ENCODE measurements at regions not wholly inside any gene's neighbourhood (a gene's known extent, or its start where the extent isn't known, plus 50 kb on each side); places are given as distances from the start of the nearest gene placed in this dataset.

DNA sequence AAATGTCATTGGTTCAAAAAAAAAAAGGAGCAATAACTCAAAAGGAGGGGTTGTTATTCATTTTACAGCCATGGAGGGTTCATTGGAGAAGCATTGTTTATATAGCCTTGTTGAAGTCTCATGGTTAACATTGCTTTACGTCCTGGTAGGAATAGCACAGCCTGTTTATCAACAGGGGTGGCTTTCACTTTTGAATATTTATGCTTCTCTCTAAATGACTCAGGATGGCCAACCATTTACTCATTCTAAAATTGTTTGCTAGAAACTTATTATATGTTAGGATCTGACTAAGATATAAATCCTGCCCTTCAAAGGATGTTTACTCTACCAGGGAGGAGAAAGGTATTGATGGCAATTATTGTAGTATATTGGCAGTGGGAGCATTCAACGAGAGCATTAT lies 534.1 kb upstream of the GALNTL6 start:
- CTCF ChIA-PET: no interaction called here
- no peak for DNase-seq (ENCODE audit: extremely low spot score)
- POLR2A ChIA-PET: no interaction called here
- TF ChIP-seq, protein P1, sequence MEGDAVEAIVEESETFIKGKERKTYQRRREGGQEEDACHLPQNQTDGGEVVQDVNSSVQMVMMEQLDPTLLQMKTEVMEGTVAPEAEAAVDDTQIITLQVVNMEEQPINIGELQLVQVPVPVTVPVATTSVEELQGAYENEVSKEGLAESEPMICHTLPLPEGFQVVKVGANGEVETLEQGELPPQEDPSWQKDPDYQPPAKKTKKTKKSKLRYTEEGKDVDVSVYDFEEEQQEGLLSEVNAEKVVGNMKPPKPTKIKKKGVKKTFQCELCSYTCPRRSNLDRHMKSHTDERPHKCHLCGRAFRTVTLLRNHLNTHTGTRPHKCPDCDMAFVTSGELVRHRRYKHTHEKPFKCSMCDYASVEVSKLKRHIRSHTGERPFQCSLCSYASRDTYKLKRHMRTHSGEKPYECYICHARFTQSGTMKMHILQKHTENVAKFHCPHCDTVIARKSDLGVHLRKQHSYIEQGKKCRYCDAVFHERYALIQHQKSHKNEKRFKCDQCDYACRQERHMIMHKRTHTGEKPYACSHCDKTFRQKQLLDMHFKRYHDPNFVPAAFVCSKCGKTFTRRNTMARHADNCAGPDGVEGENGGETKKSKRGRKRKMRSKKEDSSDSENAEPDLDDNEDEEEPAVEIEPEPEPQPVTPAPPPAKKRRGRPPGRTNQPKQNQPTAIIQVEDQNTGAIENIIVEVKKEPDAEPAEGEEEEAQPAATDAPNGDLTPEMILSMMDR (IDR thresholded peaks at IDR 0.05; ENCODE audit: control extremely low read depth, extremely low read depth, low read depth, missing control alignments): no peak

DNA sequence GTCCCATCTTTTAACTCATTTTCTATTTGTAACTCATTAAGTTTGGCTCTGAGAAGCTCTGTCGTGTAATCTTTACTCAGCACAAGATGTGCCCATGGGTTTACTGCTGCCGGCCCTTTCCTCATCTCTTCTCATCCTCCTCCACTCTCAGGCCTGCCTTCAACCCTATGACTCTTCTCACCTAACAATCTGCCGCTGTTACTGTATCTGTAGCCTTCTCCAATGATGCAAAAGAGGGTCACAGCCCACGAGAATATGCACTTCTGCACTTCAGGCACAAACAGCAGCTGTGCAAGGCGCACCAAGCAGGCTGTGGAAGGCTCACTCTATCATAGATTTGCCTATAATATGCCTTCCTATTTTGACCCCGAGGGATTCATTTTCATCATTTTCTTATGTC lies 546.5 kb upstream of the GALNTL6 start:
- ChIA-PET POLR2A (no interaction called here), CTCF (interaction anchor here (1.2 to 1.8 kb wide), 2 partner anchors 10 to 11 kb away, joined by 3 to 4 read pairs; no protein-coding TSS in a partner anchor)
- TF ChIP-seq, protein P1 (IDR thresholded peaks at IDR 0.05; ENCODE audit: control extremely low read depth, extremely low read depth, low read depth, missing control alignments): no peak
- no peak for DNase-seq (ENCODE audit: extremely low spot score)

DNA sequence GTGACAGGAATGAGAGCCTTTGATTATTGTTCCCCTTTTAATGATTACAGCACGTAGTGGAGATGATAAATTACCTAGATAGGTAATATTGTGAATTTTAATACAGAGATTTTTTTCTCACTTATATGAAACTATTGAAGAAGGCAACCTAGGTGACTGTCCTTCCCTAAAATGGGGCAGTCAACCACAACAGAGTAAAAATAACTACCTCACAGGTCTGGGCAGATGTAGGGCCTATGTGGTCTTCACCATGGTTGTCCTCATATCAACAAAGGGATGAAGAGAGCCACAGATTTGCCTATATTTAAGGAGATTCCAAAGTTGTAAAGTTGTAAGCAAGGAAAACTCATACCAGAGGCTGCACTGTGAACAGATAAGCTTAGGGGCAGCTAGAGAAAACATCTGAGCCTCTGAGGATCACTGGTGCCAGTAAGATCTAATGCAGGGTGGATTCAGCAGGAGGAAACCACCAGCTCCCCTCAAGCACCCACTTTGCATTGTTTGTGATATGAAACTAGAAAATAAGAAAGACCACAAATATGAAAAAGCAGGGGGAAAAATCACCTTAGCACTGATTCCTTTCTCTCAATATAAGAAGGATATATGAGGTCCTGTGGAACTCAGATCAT lies 547.9 kb upstream of the GALNTL6 start:
- TF ChIP-seq, protein P1 (IDR thresholded peaks at IDR 0.05; ENCODE audit: control extremely low read depth, extremely low read depth, low read depth, missing control alignments): no peak
- no peak for DNase-seq (ENCODE audit: extremely low spot score)
- ChIA-PET CTCF (no interaction called here), POLR2A (no interaction called here)

DNA sequence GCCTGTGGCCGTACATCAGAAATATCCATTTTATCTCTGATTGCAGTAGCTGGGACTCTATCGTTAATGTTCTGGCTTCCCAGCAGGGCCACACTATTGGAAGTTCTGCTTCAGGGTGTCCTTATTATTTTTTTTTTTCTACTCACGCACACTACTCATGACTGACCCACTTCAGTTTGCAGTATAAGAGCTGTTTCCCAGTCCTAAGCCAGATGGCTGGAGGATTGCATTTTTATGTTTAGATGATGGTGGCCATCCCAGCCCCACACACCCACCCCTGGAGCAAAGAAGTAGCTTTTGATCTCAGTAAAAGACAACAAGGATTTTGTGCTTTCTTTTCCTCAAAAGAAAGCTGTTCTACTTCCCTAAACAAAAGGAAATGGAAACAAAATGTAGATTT lies 557.0 kb upstream of the GALNTL6 start:
- ChIA-PET POLR2A (no interaction called here), CTCF (interaction anchor here (1.0 to 1.4 kb wide), 2 partner anchors 10 to 11 kb away, joined by 3 to 4 read pairs; no protein-coding TSS in a partner anchor)
- TF ChIP-seq, protein P1 (IDR thresholded peaks at IDR 0.05; ENCODE audit: control extremely low read depth, extremely low read depth, low read depth, missing control alignments): no peak
- DNase-seq (ENCODE audit: extremely low spot score): no peak

DNA sequence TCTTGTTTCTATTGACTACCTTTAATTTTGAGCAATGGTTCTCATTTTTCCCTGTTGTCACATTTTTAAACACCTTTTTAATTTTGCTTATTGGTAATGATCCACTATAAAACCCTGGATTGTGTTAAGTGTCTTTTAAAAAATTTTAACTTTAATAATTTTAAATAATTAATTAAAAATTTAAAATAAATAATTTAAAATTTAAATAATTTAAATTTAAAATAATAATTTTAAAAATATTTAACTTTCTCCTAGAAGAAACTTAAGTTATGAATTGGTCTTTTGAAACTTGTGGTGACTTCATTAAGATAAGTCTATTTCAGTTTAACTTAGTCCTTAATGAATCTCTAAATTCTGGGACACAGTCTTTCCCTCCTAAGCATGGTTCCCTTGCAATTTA lies 566.3 kb upstream of the GALNTL6 start:
- CTCF ChIA-PET: no interaction called here
- no peak for DNase-seq (ENCODE audit: extremely low spot score)
- TF ChIP-seq, protein P1 (IDR thresholded peaks at IDR 0.05; ENCODE audit: control extremely low read depth, extremely low read depth, low read depth, missing control alignments): no peak
- POLR2A ChIA-PET: no interaction called here

DNA sequence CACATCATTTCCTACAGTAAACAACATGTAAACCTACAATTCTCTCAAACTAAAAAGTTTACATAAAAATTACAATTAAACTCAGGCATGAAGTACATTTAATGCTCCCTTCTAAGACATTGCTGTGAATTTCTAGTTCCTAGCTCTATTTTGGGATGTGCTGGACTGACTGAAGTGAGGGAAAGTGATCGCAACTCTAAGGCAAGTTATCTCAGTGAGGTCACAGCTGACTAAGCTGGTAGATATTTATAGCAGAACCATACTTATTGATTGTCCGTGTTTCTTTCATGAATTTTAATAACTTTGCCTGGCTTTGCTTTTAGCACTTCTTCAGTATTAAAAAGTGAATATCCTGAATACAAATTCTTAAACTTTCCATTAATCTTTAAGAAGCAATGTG lies 570.4 kb upstream of the GALNTL6 start:
- CTCF ChIA-PET: interaction anchor here (0.9 to 1.1 kb wide), 2 partner anchors 11 to 79 kb away, joined by 3 to 4 read pairs; no protein-coding TSS in a partner anchor
- DNase-seq (ENCODE audit: extremely low spot score): no peak
- POLR2A ChIA-PET: no interaction called here
- TF ChIP-seq, protein P1 (IDR thresholded peaks at IDR 0.05; ENCODE audit: control extremely low read depth, extremely low read depth, low read depth, missing control alignments): no peak

Measured in GM10248 (cell line).